ENCODE measurements at regions not wholly inside any gene's neighbourhood (a gene's known extent, or its start where the extent isn't known, plus 50 kb on each side); places are given as distances from the start of the nearest gene placed in this dataset.

DNA sequence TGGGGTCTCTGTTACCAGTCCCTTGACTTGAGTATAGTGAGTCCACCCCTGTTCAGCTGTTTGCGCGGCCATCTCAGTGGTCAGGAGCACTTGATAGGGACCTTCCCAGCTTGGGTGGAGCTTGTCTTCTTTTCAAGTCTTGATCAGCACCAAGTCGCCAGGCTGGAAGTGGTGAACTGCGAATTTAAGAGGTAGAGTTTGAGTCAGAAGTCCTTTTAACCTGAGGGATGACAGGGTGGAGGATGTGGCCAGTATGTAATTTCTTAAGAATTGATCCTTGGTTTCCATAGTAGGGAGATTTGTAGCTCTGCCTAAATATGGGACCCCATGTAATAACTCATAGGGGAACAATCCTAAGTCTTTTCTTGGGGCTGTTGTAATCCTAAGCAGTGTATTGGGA lies 86.3 kb upstream of the XCR1 start:
- DNase-seq (ENCODE audit: low read depth), result no peak

DNA sequence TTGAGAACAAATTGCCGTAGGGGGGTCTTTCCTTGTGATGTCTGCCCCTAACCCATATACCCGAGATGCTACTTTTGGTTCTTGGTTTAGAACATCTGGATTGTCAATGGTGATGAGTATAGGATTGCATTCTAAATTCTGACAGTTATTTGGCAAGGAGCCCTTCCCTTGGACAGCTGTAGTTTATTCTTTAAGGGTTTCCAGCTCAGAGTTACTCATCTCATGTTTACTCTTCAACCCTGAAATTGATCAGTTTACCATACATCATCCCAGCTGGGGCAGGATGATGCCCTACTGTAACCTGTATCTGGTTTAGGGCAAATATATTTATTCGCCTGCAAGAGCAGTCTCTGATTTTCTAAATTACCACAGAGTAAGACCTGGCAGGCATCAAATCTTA lies 85.7 kb upstream of the XCR1 start:
- no peak for DNase-seq (ENCODE audit: low read depth)

DNA sequence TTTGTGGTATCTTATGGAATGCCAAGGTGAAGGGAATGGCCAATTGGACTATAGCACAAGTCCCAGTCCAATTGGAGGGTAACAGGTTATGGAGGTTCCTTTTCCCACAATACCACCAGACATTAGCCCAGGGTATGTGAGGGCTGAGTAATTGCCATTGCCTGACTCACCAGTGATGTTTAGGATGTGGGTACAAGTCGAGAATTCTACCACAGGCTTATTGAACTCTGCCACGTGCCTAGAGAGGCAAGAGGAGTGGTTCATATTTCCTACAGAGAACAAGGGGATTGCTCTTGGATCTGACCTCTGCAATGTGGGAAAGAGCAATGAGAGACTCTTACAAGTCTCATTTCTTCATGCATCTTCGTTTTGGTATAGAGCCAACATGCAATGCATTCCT lies 85.0 kb upstream of the XCR1 start:
- DNase-seq (ENCODE audit: low read depth), result peak; percentile 54

- DNase-seq (ENCODE audit: low read depth), result peak; percentile 89
These were observed 83.6 kb upstream of the XCR1 start for GRCh38 chr3:46110701-46111493.

- no peak for DNase-seq (ENCODE audit: low read depth)
These were observed 80.4 kb upstream of the XCR1 start for GRCh38 chr3:46107682-46108081.

- DNase-seq (ENCODE audit: low read depth), result no peak
These were observed 78.1 kb upstream of the XCR1 start for GRCh38 chr3:46105306-46105919.

DNA sequence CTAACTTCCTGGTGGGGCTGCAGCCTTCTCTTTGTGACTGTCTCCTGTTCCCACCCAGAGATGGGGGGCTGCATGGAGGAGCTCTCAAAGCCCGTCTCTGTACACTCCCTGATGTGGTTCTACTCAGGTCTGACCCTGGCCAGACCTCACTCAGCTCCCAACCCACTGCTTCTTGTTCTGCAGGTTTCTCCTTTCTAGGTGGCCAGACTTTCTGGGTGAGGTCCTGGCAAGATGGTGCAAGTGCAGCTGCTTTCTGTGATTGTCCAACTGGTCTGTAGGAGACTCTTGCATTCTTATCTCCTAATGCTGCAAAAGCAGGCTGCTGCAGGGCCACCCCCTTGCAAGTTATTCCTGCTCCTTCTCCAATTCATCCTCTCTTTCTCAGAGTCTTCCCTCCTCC lies 77.4 kb upstream of the XCR1 start:
- no peak for DNase-seq (ENCODE audit: low read depth)

- no peak for DNase-seq (ENCODE audit: low read depth)
These were observed 75.5 kb upstream of the XCR1 start for GRCh38 chr3:46102780-46103130.

- no peak for DNase-seq (ENCODE audit: low read depth)
These were observed 74.9 kb upstream of the XCR1 start for GRCh38 chr3:46102059-46102779.

DNA sequence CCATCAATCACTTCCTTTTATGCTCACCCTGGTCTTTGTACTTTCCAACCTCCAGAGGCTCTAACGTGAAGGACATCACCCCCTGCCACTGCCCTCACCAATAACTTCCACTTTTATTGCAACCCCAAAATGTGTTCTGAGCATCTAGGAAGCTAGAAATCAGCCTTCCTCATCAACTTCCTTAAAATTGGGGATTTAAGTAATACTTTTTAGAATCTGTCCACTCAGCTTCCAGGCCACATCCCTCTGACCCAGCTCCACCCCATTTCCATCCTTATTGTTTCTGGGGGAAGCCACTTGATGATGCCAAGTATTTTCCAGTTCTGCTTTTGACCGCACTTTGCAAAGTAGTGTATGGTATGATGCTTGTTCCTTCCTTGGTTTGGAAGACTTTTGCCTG lies 73.5 kb upstream of the XCR1 start:
- no peak for DNase-seq (ENCODE audit: low read depth)

DNA sequence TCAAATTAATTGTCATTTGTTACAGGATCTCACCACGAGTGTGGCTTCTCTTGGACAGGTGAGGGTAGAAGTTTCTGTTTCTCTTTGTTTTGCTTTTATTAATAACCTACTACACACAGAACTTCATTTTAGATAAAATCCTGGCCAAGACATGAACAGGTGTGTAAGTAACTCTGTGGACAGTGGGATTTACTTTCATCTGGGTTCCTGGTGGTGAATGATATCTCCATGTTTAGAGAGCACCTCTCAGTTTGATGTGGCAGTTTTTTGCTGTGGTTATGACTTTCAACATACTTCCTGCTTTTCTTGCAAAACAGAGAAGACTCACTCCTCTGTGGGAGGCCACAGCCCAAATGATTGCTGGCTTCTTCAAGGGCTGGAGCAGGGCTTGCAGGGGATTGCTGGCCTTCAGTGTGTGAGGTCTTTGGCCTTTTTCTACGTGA lies 71.1 kb upstream of the XCR1 start:
- peak; percentile 64 for DNase-seq (ENCODE audit: low read depth)

DNA sequence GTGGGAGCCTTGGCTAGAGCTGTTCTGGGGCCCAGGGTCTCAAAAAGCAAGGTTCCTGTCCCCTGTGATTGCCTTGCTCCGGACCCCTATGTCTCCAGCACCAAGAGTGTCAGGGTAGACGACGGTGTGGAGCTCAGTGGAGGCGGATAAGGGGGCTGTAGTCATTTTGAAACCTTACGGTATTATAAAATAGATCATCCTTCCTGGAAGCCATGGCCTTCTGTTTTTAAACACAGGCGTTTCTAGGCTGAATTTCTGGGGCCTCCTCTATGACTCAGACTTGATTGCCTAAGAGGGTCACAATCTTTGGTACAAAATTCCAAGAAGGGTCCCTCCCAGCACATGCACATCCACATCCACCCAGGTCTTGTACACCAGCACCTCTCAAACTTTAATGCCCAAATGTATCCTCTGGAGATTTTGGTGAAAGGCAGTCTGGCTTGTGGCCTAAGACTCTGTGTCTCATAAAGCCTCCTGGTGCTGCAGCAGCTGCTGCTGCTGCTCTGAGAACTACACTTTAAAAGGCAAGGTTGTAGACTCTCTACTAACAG lies 70.5 kb upstream of the XCR1 start:
- peak; percentile 43 for DNase-seq (ENCODE audit: low read depth)

DNA sequence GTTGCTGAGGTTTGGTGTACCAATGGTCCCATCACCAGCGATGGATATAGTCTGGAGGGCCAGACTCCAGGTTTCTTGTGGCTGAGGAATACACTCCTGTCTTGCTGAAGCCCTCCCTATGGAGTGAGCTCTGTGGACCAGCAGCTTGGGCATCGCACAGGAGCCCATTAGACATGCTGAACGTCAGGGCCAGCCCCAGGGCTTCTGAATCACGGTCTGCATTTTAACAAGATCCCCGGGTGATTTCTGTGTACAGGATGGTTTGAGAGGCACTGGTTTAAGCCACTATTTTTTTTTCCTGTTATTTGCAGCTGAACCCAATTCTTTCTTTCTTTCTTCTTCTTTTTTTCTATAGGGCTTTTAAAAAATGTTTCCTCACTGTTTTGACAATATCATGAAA lies 69.5 kb upstream of the XCR1 start:
- no peak for DNase-seq (ENCODE audit: low read depth)

GRCh38 chr3:46096336-46096735 lies 69.1 kb upstream of the XCR1 start:
- no peak for DNase-seq (ENCODE audit: low read depth)

GRCh38 chr3:46095307-46095706 lies 68.0 kb upstream of the XCR1 start:
- no peak for DNase-seq (ENCODE audit: low read depth)

GRCh38 chr3:46094506-46094905 lies 67.2 kb upstream of the XCR1 start:
- no peak for DNase-seq (ENCODE audit: low read depth)

GRCh38 chr3:46093966-46094365 lies 66.7 kb upstream of the XCR1 start:
- DNase-seq (ENCODE audit: low read depth), result no peak

DNA sequence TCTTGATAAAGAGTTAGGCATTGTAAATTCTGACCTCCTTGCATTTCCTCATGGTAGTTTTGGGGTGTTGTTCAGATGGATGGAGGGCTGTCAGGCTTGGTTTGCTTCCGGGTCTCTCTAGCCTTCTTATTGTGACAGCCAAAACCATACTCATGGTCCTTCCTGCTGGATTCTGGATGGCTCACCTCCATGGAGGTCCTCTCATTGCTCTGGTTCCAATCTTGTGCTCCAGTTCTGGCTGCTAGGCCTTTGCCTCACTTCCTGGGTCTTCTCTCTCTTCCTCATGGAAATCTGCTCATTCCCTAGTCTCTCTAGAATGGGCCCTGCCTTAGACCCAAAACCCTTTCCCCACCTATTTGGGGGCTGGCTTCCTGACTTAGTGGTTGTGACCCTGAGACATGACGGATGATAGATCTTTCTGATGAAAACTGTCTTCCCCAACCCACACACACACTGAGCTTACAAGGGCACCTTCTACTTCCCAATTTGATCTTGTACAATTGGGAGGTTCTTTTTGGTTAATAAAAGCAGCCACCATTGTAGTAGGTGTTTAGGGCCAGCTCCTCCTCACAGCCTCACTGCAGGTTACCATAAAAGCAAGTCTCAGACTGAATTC lies 66.2 kb upstream of the XCR1 start:
- no peak for DNase-seq (ENCODE audit: low read depth)

GRCh38 chr3:46092702-46093080 lies 65.4 kb upstream of the XCR1 start:
- DNase-seq (ENCODE audit: low read depth), result no peak

DNA sequence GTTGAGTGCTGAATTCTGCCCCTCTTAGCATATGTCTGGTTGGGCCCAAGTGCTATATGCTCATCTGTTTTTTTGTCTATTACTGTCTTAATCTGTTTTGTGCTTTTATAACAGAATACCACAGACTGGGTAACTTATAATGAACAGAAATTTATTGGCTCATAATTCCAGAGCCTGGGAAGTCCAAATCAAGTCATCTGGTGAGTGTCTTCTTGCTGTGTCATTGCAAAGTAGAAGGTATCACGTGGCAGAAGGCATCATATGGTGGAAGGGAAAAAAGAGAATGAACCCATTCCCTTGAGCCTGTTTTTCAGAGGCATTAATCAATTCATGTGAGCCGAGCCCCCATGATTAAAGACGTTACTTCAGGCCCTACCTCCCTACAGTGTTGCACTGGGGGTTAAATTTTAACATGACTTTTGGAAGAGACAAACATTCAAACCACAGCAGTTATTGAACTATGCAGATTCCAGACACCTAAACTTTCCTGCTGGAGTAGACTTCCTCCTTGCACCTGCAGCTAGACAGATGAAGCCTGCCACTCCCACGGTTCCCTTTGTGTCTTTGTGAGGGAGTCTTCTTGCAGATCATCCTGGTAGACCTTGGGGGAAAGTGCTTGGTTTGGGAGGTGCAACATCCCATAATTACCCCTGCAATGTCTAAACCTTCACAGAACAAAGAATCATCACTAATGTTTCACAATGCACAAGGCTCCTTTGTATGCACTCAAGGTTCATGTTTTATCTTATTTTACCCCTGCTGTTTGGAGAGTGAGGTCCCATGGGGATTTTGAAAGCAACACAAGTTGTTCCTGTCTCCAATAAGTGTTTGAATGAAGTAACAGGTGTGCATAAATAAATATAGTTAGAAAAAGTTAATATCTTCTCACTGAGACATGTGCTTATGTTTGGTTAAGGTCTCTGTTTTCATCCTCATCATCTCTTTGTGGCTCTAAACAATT lies 64.7 kb upstream of the XCR1 start:
- DNase-seq (ENCODE audit: low read depth), result no peak

DNA sequence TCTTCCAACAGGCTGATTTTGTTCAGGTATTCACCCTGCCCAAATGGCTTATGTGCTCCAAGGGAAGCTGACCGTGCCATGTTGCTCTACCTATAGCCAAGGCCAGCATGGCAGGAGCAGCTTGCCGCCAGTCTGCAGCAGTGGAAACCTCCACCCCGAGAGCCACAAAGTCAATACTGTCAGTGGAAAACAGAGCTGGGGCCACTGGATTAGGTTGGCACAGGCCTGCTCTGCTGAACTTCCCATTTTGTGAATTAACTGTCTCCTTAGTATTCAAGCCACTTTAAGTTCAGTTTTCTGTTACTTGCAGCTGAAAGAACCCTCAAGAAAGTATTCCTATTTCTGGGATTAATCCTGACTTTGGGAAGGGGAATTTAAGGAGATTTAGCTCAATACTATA lies 63.8 kb upstream of the XCR1 start:
- DNase-seq (ENCODE audit: low read depth), result no peak
